Lower lobe of right lung (tissue), 2 donors: ENCODE measurements at regions not wholly inside any gene's neighbourhood (a gene's known extent, or its start where the extent isn't known, plus 50 kb on each side); places are given as distances from the start of the nearest gene placed in this dataset.

Experiments used
- ATAC-seq, 2 donors: fragments of 200-7000 bp; cut with Tn5 transposase; one replicate each; pipeline ENCODE4 v1.9.1; 2020 to 2022; ENCODE audit warnings: mild to moderate bottlenecking in 2 of 2, moderate library complexity in 2 of 2
- DNase-seq: peaks from one replicate; pipeline ENCODE4 v3.0.0-alpha.2; 2020
- H3K27ac ChIP-seq: fragments of 200-600 bp; one replicate; pipeline ENCODE4 v1.8.0; 2022
- H3K27me3 ChIP-seq: fragments of 200-600 bp; one replicate; pipeline ENCODE4 v1.8.0; 2022; ENCODE audit warnings: low read depth
- H3K36me3 ChIP-seq: fragments of 200-600 bp; one replicate; pipeline ENCODE4 v1.8.0; 2022; ENCODE audit warnings: mild to moderate bottlenecking
- H3K4me1 ChIP-seq: fragments of 200-600 bp; one replicate; pipeline ENCODE4 v1.8.0; 2022
- H3K4me3 ChIP-seq: fragments of 200-600 bp; one replicate; pipeline ENCODE4 v1.8.0; 2022; ENCODE audit warnings: mild to moderate bottlenecking
- H3K9me3 ChIP-seq: fragments of 200-600 bp; one replicate; pipeline ENCODE4 v1.8.0; 2022
- CTCF ChIP-seq: fragments of 200-600 bp; IDR thresholded peaks from one replicate; pipeline ENCODE4 v1.8.0; 2022; ENCODE audit warnings: antibody characterized with exemption, mild to moderate bottlenecking
- intact Hi-C: fragments of 100-400 bp; cut with DNase I; formaldehyde crosslinking; loops from one replicate; pipeline ENCODE4 v1.11.0; 2022
- donor health status: DM: no; HTN: yes; CAD: no; lungs with severe emphysema.

- no peak for ATAC-seq
- Histone ChIP-seq H3K36me3 (no peaks in the 10 kb centered on the region), H3K27ac (no peak overlapping the region), H3K4me1 (no peaks in the 10 kb centered on the region), H3K27me3 (no peaks in the 10 kb centered on the region), H3K4me3 (no peak overlapping the region), H3K9me3 (peaks cover 3% of the 10 kb centered on the region)
- no peak for DNase-seq
- intact Hi-C loops = no loop called here
- TF ChIP-seq CTCF = no peak
Observed at GRCh38 chr3:89699229-89699628, 591.8 kb downstream of the EPHA3 start.

GRCh38 chr3:89699771-89700170 lies 592.4 kb downstream of the EPHA3 start:
- no peak overlapping the region for H3K27ac ChIP-seq
- no peak overlapping the region for H3K4me3 ChIP-seq
- no peak for TF ChIP-seq CTCF
- no peak for ATAC-seq
- DNase-seq = no peak
- H3K9me3 ChIP-seq = peaks cover 3% of the 10 kb centered on the region
- H3K36me3 ChIP-seq = no peaks in the 10 kb centered on the region
- intact Hi-C loops = no loop called here
- H3K4me1 ChIP-seq = no peaks in the 10 kb centered on the region
- no peaks in the 10 kb centered on the region for H3K27me3 ChIP-seq

GRCh38 chr3:89702404-89702803 lies 595.0 kb downstream of the EPHA3 start:
- DNase-seq (no peak), ATAC-seq (no peak)
- TF ChIP-seq CTCF = no peak
- Histone ChIP-seq H3K36me3 (no peaks in the 10 kb centered on the region), H3K4me3 (no peak overlapping the region), H3K27me3 (no peaks in the 10 kb centered on the region), H3K9me3 (peaks cover 3% of the 10 kb centered on the region), H3K4me1 (no peaks in the 10 kb centered on the region), H3K27ac (no peak overlapping the region)
- intact Hi-C loops = no loop called here

GRCh38 chr3:89713196-89713595 lies 605.8 kb downstream of the EPHA3 start:
- Histone ChIP-seq H3K27ac (no peak overlapping the region), H3K4me3 (no peak overlapping the region), H3K9me3 (no peaks in the 10 kb centered on the region), H3K36me3 (no peaks in the 10 kb centered on the region), H3K4me1 (no peaks in the 10 kb centered on the region), H3K27me3 (no peaks in the 10 kb centered on the region)
- DNase-seq (no peak), ATAC-seq (no peak)
- no peak for TF ChIP-seq CTCF
- intact Hi-C loops = no loop called here

GRCh38 chr3:89714237-89714636 lies 606.8 kb downstream of the EPHA3 start:
- H3K4me3 ChIP-seq = no peak overlapping the region
- H3K4me1 ChIP-seq = no peaks in the 10 kb centered on the region
- DNase-seq (no peak), ATAC-seq (no peak)
- no peaks in the 10 kb centered on the region for H3K27me3 ChIP-seq
- H3K36me3 ChIP-seq = no peaks in the 10 kb centered on the region
- TF ChIP-seq CTCF = no peak
- no peaks in the 10 kb centered on the region for H3K9me3 ChIP-seq
- H3K27ac ChIP-seq = no peak overlapping the region
- intact Hi-C loops = no loop called here
